ENCODE measurements at regions not wholly inside any gene's neighbourhood (a gene's known extent, or its start where the extent isn't known, plus 50 kb on each side); places are given as distances from the start of the nearest gene placed in this dataset.
"Not testable (repeated sequence)": the region's sequence is repeated elsewhere in the genome, so short reads cannot be mapped to it uniquely, and the experiment has no call there.

DNA sequence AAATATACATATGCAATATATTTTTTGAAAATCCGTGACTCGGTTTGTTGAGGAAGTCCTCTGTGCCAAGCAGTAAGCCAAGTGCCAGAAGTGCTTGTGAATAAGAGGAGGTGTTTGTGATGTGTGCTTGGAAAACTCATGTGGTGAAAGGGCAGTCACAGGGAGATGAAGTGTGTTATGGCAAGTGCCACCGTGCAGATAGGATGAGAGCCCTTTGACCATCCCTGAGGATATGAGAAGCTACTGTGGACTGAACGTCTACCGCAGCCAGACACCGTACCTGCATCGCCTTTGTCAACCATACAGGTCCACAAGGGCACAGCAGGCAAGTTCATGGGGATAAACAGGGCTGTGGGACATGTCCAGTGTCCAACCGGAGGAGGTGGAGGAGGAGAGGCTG lies 288.9 kb upstream of the MYT1L start:
- no peak for DNase-seq

DNA sequence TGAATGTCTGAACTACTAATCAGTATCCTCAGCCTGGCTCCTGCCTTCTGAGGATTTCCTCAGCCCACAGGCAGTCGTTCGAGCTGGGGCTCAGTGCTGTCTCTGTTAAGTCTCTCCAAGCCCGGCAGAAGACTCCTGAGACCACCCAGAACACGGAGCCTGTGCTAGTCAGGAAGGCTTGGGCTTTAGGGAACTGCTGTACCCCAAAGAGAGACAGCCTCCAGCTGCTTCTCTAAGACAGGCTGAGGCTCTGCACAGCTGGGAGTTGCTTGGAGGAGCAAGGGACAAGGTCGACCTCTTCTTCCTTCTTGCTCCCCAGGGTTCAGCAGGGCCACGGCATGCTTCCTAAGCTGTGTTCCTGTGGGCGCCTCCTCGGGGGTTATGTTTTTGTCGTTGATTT lies 283.4 kb upstream of the MYT1L start:
- no peak for DNase-seq

DNA sequence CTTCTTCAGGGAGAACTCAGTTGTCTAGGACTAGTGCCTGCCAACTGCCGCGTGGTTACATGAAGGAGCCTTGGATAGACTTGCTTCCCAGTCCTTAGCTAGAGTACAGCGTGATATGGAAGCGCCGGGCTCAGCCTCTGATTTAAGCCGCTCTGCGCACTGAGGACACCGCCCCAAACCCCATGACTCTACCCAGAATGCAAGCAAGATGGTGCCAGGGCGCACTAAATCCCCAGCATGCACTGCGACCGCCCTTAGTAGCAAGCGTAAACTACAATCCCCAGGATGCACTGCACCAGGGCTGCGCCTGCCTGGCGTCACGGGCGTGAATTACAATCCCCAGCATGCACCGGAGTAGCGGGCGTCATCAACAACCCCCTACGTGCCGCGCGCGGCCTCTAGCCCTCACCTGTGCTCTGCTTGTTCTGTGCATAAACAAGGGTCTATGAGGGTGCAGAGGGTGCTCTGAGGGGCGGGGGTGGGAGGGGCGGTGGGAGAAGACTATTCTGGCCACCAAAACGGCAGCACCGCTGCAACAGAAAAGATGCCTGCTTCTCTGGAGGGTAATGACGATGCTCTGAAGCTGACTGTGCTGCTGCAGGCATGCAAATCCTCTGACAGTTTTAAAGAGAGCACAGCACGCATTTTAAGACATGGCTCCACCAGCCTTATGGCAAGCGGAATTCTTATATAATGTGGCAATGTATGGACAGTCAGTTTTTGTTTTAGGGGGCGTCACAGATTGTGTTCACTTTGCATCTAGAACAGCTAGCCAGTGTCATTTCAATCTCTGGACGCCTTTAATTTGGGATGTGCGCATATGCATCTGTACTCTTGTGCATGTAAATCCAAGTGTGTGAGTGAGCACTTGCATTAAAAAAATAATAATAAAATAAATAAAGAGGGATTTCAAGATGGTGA lies 282.5 kb upstream of the MYT1L start:
- peak; percentile 89 for DNase-seq

DNA sequence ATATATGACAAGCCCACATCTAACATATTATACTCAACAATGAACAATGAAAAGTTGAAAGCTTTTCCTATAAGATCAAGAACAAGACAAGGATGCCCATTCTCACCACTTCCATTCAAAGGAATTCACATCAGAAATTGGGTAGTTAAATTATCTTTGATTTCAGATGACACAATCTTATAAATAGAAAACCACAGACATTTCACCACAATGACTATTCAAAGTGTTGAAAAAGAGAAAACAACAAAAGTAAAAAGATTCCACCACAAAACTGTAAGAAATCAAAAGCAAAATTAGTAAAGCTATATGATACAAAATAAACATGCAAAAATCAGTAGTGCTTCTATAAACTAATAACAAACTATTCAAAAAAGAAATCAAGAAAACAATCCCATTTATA lies 279.7 kb upstream of the MYT1L start:
- no peak for DNase-seq

DNA sequence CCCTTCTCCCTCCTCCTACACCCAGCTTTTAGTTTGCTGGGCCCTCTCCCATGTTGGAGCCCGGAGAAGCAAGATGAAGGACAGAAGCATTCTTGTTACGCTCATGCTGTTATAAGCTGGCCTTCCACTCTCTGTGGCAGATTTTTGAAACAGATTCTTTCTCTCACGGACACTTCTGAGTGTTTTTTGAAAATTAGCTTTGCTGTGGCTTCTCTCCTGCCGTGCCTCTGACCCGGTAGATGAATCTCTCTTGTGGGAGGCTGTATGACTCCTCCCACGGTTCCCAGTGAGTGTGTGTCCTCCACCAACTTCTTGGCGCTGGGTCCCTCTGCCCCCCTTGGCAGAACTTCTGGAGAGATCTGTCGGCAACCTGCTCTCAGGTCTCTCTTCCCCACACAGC lies 269.3 kb upstream of the MYT1L start:
- DNase-seq = no peak

DNA sequence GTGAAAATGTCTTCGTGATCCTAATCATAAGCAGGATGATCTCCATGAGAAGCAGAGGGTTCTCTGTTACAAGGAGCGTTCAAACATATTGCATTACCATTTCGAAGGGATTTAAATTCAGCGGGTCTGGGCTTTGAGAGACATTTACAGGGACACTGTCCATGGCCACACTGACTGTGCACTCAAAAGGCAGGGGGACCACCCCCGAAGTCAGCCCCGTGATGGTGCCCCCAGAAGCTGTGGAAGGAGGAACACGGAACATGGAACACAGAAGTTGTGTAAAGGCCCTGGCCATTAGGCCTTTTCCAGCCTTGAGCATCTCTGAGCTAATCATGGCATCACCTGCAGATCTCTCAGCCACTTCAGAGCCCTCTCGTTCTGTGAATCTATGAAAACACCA lies 268.4 kb upstream of the MYT1L start:
- DNase-seq = no peak

DNA sequence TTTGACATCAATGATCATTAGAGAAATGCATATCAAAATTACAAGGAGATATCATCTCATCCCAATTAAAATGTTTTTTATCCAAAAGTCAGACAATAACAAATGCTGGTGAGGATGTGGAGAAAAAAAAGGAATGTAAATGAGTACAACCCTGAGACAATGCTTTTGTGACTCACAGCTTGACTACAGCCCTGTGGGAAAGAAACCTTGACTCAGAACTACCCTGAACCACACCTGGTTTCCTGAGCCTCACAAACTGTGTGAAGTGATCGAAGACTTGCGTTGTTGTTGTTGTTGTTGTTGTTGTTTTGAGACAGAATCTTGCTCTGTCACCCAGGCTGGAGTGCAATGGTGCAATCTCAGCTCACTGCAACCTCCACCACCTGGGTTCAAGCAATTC lies 266.6 kb upstream of the MYT1L start:
- DNase-seq = no peak

DNA sequence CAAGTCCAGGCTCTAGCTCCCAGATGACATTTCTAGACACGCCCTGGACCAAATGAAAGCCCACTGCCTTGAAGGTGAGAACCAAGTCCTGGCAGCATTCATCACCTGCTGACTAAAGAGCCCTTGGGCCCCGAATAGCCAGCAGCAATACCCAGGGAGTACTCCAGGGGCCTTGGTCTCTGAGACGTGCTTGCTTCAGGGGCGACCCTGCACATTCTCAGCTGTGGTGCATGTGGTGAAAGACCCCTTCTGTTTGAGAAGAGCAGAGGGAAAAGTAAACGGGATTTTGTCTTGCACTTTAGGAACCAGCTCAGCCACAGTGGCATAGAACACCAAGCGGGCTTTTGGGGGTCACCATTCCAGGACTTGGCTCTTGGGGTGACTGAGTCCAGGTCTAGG lies 260.5 kb upstream of the MYT1L start:
- no peak for DNase-seq

DNA sequence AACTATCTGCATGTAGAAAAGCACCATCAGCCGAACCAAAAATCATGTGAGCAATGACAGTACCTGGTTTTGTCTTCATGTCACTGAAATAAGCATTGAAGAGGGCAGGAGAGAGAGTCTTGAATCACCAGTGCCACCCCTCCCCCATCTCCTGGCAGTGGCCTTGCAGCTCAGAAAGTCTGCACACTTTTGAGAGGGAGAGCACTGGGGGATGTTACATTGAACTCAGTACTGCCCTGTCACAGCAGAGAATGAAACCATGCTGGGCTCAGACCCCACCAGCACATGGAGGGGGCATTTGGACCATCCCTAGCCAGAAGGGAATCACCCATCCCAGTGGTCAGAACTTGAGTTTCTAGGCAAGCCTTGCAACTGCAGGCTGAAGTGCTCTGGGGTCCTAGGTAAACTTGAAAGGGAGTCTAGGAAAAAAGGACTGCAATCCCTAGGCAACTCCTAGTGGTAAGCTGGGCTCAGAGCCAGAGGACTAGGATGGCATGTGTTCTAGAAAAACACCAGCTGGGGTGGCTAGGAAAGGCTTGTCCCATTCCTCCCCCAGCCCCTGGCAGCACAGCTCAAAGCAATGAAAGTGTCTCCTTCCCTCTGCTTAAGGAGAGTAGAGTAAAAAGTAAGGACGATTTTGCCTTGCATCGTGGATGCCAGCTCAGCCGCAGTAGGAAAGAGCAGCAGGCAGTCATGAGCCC lies 259.9 kb upstream of the MYT1L start:
- no peak for DNase-seq

DNA sequence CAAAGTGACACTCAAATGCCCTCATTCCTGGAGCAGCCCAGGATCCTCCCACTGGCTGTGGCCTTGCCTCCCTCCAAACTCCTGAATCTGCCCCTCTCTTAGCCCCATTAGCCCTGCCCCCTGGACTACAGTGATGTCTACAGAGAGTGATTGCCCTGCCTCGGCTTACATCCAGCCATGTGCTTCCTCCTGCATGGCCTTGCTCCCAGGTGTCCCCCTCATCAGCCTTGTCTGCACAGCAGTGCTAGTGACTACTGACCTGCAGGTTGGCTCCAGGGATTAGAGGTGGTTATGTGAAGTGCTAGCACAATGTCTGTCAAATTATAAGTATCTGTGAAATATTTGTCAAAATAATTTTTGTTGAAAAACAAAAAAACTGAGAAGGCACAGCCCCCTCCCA lies 259.1 kb upstream of the MYT1L start:
- no peak for DNase-seq

DNA sequence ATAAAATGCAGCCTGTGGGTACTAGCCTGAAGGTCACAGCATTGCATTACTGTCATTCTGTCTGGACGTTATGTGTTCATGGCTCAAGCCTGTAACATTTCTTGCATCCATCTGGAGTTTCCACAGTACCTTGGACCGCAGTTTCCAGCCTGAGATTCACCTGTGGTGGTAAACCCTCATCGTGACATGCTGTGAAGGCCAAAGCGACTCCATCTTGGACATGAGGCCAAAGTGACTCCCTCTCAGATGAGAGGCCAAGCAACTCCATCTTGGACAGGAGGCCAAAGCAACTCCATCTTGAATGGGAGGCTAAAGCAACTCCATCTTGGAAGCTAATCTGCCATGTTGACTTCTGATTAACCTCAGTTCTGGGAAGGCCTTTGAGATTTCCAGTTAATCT lies 257.7 kb upstream of the MYT1L start:
- no peak for DNase-seq

DNA sequence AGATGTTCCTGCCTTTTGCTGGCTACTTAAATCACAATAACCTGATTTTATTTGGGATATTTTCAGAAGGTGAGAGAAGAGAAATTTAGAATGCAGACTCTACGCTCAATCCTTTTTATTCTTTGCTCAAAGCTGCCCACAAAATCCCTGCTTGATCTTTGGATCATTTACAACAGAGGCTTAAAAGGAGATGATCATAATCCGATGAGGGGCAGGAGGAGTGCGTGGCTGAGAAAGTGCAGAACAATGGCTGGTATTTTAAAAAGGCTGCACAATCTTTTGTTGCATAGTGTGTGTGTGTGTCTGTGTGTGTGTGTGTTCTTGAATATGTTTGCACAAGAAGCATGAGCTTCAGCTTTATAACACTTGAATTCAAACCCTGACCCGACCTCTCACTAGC lies 256.3 kb upstream of the MYT1L start:
- DNase-seq = no peak

DNA sequence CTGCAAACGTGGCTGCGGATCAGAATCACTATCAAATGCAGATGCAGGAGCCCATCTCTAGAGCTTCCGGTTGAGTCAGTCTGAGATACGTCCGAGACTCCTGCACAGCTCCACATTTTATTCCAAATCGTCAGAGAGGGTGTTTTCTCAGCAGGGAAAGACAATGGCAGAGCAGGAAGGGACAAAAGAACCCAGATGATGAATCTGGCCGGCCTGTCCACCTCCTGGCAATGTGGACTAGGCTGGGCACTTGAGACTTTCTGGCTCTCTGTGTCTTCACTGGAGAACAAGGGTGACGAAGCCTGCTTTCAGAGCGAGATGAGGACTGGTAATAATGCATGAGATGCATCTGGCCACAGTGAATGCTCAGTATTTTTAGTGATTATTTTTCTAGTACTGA lies 255.9 kb upstream of the MYT1L start:
- DNase-seq = no peak

DNA sequence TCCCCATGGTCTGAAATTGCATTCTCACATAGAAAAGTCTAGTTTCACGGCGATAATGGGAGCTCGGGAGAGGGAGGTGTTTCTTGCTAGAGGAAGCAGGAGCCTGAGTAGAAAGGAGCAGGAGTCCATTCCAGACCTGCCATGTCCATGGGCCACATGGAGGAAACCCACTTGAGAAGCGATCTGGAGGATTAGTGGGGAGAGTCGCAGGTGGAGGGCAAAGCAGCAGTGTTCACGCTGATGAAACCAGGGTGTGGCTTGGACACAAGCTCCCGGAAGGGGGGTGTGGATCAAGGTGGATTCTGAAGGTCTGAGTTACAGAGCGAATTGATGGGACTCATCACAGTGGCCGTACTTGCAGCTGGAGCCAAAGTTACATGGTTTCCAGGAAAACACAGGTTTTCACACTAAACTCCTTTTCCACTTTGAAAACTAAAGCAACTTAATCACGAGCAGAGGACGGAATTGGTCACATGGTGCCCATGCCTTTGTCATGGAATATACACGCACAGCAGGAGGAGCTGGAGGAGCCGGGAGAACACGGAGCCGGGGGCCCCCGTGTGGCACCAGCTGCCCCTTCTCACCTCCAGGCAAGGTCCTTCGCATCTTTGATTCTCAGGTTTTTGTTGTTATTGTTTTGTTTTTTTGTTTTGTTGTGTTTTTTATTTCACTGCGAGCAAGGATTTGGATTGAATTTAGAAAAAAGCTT lies 255.1 kb upstream of the MYT1L start:
- no peak for DNase-seq

DNA sequence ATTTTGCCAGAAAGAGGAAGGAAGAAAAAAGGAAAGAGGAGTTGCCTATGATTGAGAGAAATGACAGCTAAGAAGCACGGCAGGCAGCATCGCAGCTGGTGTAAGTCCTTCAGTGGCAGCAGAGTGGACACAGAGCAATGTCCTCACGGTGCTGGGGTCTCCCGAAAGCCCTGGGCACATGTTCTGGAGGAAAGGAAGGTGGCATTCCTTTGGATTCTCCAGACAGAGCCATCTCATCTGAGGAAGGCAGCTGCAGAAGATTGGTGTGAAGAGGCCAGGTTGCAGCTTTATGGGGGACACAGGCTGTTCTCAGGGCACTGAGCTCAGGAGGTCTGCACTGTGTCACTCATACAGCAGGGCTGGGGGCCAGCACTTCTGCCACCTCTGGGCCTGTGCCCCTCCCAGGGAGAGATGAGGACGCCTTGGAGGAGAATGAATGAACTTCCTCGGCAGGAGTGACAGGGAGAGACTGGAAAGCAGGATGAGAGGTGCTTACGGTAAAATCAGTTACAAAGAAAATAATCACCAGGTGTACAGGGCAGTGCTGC lies 252.0 kb upstream of the MYT1L start:
- DNase-seq = no peak

DNA sequence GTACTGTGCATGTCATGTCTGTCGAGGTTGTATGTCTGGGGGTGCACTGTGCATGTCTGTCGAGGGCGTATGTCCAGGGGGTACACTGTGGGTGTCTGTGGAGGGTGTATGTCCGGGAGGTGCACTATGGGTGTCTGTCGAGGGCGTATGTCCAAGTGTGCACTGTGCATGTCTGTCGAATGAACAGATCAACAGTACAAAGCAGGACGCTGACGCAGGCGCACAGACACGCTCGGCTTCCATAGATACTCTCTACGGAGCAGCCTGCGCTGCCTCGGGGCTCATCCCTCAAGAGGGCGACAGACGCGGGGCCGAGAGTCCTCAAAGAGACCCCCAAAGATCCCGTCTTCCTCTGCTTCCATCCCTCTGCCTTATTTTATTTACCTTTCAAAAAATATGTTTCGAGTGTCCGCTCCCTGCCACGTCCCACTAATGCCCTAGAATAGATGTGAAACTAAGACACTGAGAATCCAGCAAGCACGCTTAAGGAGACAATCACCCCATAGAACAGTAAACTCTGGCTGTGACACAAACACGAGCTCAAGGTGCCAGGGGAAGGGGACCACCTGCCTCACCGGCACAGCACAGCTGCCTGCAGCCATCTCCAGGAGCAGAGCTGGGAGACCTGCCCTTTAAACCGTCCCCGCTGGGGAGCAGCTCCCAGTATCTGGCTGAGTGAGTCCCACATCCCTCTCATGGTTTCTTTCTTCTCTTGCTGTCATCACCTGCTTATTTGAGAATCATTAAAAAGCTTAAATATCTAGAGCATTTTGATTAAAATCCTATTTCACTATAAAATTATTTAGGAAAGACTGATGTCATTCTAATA lies 250.5 kb upstream of the MYT1L start:
- DNase-seq = no peak

DNA sequence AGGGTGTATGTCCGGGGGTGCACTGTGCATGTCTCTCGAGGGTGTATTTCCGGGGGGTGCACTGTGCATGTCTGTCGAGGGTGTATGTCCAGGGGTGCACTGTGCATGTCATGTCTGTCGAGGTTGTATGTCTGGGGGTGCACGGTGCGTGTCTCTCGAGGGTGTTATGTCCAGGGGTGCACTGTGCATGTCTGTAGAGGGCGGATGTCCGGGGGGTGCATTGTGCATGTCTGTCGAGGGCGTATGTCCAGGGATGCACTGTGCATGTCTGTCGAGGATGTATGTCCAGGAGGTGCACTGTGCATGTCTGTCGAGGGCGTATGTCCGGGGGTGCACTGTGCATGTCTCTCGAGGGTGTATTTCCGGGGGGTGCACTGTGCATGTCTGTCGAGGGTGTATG lies 249.8 kb upstream of the MYT1L start:
- DNase-seq = not testable (repeated sequence)

DNA sequence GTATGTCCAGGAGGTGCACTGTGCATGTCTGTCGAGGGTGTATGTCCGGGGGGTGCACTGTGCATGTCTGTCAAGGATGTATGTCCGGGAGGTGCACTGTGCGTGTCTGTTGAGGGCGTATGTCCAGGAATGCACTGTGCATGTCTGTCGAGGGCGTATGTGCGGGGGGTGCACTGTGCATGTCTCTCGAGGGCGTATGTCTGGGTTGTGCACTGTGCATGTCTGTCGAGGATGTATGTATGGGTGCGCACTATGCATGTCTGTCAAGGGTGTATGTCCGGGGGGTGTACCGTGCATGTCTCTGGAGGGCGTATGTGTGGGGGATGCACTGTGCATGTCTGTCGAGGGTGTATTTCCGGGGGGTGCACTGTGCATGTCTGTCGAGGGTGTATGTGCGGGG lies 249.3 kb upstream of the MYT1L start:
- no peak for DNase-seq

DNA sequence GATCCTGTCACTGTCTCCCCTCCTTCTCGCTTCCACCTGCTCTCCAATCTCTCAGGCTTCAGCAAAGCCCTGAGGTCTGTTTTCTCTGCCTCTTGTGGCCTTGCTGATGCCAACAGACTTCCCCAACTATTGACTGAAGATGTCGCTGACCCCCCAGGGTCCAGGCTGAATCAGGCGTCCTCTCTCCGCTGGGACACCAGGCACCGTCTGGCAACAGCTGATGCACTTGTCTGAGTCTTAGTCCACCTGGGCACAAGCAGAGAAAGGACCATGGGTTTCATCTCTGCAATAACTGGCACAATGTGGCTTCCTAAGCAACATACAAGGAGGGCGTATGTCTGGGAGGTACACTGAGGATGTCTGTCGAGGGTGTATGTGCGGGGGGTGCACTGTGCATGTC lies 248.7 kb upstream of the MYT1L start:
- no peak for DNase-seq

DNA sequence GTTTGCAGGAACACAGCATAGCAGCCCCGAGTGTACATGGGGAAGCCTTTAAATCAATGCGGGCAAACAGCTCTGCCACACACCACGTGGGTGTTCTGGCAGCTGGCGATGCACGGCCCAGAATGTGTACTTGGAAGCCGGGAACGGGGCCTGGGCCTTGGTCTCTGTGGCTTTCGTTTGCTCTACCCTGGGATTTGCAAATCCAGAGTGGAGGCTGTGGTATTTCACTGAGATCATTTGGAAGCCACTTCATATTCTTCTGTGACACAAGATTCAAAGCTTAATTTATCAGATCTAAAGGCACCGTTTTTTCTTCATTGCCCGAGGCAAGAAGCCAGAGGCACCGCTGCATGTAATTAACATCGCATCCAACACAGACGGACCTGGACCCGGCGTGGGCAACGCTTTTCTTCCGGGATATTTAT lies 246.3 kb upstream of the MYT1L start:
- DNase-seq = no peak

DNA sequence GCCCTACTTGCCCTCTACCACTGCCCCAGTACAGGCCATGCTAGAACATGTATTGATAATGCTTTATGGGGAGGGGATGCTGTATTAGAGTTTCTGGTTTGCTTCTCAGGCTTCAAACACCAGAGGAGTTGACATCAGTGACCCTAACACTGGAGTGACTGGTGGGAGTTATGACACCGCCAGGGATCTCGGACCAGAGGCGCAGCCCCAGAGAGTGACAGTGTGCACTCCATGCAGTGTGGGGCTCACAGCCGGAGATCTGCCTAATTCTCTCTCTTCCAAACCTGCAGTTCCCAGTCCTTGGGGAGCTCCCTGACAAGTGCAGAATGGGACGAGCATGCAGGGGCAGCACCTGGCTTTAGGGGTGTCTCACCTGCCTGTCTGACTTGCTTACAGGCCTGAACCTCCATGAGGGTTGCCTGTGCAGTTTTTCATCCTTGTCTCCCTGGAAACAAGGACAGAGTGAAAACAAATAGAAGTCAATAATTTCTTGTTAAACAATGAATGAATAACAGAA lies 244.9 kb upstream of the MYT1L start:
- no peak for DNase-seq

DNA sequence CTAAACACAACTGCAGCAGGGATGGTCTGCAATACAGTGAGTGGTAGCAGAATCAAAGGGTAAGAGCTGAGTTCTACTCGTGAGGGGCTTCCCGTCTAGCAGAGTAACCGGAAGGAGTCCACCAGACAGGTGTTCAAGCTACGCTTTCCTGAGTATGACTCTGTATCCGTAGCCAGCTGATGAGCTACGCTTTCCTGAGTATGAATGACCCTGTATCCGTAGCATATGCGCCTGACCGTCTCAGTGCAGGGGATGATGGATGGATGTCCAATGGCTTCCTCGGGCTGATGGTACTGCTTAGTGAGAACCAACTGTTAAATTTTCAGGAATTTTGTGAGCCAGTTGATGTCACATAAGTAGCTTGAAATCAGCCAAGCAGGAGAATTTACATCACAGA lies 244.1 kb upstream of the MYT1L start:
- no peak for DNase-seq

All from CD4-positive, alpha-beta T cell treated with Interferon gamma for 1 hour (primary cell).